Loucy (cell line): ENCODE measurements at regions not wholly inside any gene's neighbourhood (a gene's known extent, or its start where the extent isn't known, plus 50 kb on each side); places are given as distances from the start of the nearest gene placed in this dataset.

Source experiments
- H2AFZ ChIP-seq: fragments of 200-600 bp; sonication (generic); 2 replicates; pipeline ENCODE4 v1.6.0; 2016; ENCODE audit warnings: antibody characterized with exemption, mild to moderate bottlenecking, low read length, moderate library complexity
- H3F3A ChIP-seq: fragments of 200-600 bp; 2 replicates; pipeline ENCODE4 v1.6.0; 2016; ENCODE audit warnings: antibody characterized with exemption, low read depth, mild to moderate bottlenecking
- H3K27me3 ChIP-seq: fragments of 200-600 bp; sonication (generic); 2 replicates; pipeline ENCODE4 v1.6.1; 2014; ENCODE audit warnings: low read length, mild to moderate bottlenecking; ENCODE audit not compliant: insufficient read depth, poor library complexity, severe bottlenecking
- H3K36me3 ChIP-seq: fragments of 200-600 bp; sonication (generic); 2 replicates; pipeline ENCODE4 v1.6.1; 2016; ENCODE audit warnings: low read length; ENCODE audit not compliant: insufficient read depth
- H3K4me1 ChIP-seq: fragments of 200-600 bp; sonication (generic); 2 replicates; pipeline ENCODE4 v1.5.1; 2014; ENCODE audit warnings: low read length, mild to moderate bottlenecking; ENCODE audit not compliant: insufficient read depth, poor library complexity, severe bottlenecking
- H3K4me2 ChIP-seq: fragments of 200-600 bp; sonication (generic); 2 replicates; pipeline ENCODE4 v1.6.0; 2014; ENCODE audit warnings: antibody characterized with exemption, low read length, low read depth, mild to moderate bottlenecking; ENCODE audit not compliant: poor library complexity, severe bottlenecking
- H3K4me3 ChIP-seq: fragments of 200-600 bp; sonication (generic); 2 replicates; pipeline ENCODE4 v1.5.1; 2014; ENCODE audit warnings: low read length, mild to moderate bottlenecking, mixed read lengths; ENCODE audit not compliant: poor library complexity, severe bottlenecking
- H3K79me2 ChIP-seq: fragments of 200-600 bp; sonication (generic); 2 replicates; pipeline ENCODE4 v1.6.1; 2014; ENCODE audit warnings: low read length; ENCODE audit not compliant: insufficient read depth
- H3K9ac ChIP-seq: fragments of 200-600 bp; sonication (generic); 2 replicates; pipeline ENCODE4 v1.6.0; 2014; ENCODE audit warnings: mild to moderate bottlenecking, low read depth, low read length, moderate library complexity; ENCODE audit not compliant: poor library complexity, severe bottlenecking
- H3K9me2 ChIP-seq: fragments of 200-600 bp; sonication (generic); replicated peaks from 2 replicates; pipeline ENCODE4 v1.6.1; 2016; ENCODE audit warnings: low read depth, low read length, mixed read lengths
- H3K9me3 ChIP-seq: fragments of 200-600 bp; sonication (generic); 2 replicates; pipeline ENCODE4 v1.6.1; 2014; ENCODE audit warnings: mild to moderate bottlenecking, antibody characterized with exemption, low read length, low read depth; ENCODE audit not compliant: insufficient read depth
- H4K20me1 ChIP-seq: fragments of 200-600 bp; sonication (generic); 2 replicates; pipeline ENCODE4 v1.6.0; 2014; ENCODE audit warnings: antibody characterized with exemption, low read length, mild to moderate bottlenecking; ENCODE audit not compliant: insufficient read depth, poor library complexity, severe bottlenecking
- EZH2phosphoT487 ChIP-seq: fragments of 200-600 bp; IDR thresholded peaks from 2 replicates; pipeline ENCODE4 v1.6.1; 2018; ENCODE audit warnings: antibody characterized with exemption, mild to moderate bottlenecking, moderate library complexity, borderline replicate concordance
- TF ChIP-seq, protein P1 (sequence below): fragments of 200-600 bp; sonication (generic); conservative IDR thresholded peaks from 2 replicates; pipeline ENCODE4 v1.5.1; 2014; ENCODE audit warnings: mild to moderate bottlenecking, antibody characterized with exemption, low read length

DNA sequence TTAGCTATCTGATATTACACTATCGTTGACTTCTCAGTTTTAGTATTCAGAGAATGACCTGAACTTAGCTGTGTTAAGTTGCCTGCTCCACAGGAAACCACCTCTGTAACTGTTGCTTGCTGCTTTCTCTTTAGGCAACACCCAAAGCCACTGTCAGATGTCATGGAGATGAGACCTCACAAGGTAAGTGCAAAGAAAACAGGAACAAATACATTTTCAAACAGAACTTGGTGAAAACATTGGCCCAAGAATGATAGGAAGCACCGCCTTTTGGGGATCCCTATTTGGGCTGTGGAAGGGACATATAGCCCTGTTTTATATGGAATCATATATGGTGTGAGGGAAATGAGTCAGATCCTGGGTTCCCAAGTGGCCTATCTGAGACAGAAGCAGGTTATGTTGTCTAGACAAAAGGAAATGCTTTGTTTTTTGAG is 143.4 kb downstream of the UBE2E3 start:
- H3K4me2 ChIP-seq: peak overlapping the region; percentile 92
- H3K4me3 ChIP-seq: peak overlapping the region; percentile 72
- TF ChIP-seq EZH2phosphoT487: no peak
- TF ChIP-seq, protein P1, sequence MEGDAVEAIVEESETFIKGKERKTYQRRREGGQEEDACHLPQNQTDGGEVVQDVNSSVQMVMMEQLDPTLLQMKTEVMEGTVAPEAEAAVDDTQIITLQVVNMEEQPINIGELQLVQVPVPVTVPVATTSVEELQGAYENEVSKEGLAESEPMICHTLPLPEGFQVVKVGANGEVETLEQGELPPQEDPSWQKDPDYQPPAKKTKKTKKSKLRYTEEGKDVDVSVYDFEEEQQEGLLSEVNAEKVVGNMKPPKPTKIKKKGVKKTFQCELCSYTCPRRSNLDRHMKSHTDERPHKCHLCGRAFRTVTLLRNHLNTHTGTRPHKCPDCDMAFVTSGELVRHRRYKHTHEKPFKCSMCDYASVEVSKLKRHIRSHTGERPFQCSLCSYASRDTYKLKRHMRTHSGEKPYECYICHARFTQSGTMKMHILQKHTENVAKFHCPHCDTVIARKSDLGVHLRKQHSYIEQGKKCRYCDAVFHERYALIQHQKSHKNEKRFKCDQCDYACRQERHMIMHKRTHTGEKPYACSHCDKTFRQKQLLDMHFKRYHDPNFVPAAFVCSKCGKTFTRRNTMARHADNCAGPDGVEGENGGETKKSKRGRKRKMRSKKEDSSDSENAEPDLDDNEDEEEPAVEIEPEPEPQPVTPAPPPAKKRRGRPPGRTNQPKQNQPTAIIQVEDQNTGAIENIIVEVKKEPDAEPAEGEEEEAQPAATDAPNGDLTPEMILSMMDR: no peak
- H3F3A ChIP-seq: peaks cover 3% of the 10 kb centered on the region; the same call in 1 of the 2 replicates
- H2AFZ ChIP-seq: peak overlapping the region; percentile 10; the same call in 1 of the 2 replicates
- peaks cover 44% of the 10 kb centered on the region for H3K79me2 ChIP-seq
- no peaks in the 10 kb centered on the region for H3K9me3 ChIP-seq
- H3K9ac ChIP-seq: peak overlapping the region; percentile 73
- H3K4me1 ChIP-seq: peaks cover 70% of the 10 kb centered on the region
- no peaks in the 10 kb centered on the region for H3K9me2 ChIP-seq
- H3K36me3 ChIP-seq: no peaks in the 10 kb centered on the region
- no peaks in the 10 kb centered on the region for H4K20me1 ChIP-seq
- no peaks in the 10 kb centered on the region for H3K27me3 ChIP-seq

DNA sequence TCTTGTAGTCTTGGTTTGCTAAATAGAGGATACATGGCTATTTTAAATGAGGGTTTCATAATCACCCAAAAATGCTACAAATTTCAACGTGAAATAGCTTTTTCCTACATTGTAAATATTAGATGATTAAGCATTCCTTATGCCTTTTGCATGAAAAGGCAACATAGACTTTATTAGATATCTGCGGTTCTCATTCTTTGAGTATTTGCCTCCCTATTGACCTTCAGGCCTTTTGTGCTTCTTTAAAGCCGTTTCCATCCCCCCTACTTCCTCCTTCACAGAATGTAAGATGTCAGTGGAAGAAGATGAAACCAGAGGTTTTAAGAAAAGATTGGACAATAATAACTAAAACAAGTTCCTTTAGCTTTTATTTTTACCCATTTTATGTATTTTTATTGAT is 144.1 kb downstream of the UBE2E3 start:
- peak overlapping the region; percentile 92 for H3K4me2 ChIP-seq
- H3K27me3 ChIP-seq: no peaks in the 10 kb centered on the region
- no peaks in the 10 kb centered on the region for H3K9me2 ChIP-seq
- peaks cover 3% of the 10 kb centered on the region; the same call in 1 of the 2 replicates for H3F3A ChIP-seq
- no peaks in the 10 kb centered on the region for H3K36me3 ChIP-seq
- no peaks in the 10 kb centered on the region for H3K9me3 ChIP-seq
- no peak overlapping the region for H2AFZ ChIP-seq
- H4K20me1 ChIP-seq: no peaks in the 10 kb centered on the region
- H3K79me2 ChIP-seq: peaks cover 46% of the 10 kb centered on the region
- peak overlapping the region; percentile 73 for H3K9ac ChIP-seq
- peak overlapping the region; percentile 72 for H3K4me3 ChIP-seq
- peaks cover 73% of the 10 kb centered on the region for H3K4me1 ChIP-seq
- no peak for TF ChIP-seq EZH2phosphoT487
- TF ChIP-seq, protein P1: no peak

DNA sequence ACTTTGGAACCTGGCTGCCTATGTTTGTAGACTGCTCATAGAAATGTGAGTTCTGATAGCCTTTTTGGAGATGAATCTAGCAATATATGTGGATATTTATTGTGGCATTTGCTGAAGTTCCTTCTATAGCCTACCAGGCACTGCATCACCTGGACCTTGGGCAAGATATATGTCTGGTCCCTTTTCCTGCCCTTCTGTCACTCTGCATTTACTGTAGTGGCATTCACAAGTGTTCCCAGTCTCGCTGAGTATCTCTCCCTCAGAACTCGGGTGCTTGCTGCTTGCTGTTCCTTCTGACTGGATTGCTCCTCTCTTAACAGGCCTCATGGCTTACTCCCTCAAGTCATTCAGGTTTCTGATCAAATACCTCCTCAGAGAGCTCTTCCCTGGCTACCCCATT is 145.0 kb downstream of the UBE2E3 start:
- Histone ChIP-seq H3K9me3 (no peaks in the 10 kb centered on the region), H3K9ac (peak overlapping the region; percentile 73), H3K36me3 (no peaks in the 10 kb centered on the region), H3K4me2 (peak overlapping the region; percentile 92), H3F3A (peaks cover 3% of the 10 kb centered on the region; the same call in 1 of the 2 replicates), H4K20me1 (no peaks in the 10 kb centered on the region), H3K9me2 (no peaks in the 10 kb centered on the region), H2AFZ (no peak overlapping the region), H3K79me2 (peaks cover 50% of the 10 kb centered on the region), H3K4me3 (peak overlapping the region; percentile 72), H3K27me3 (no peaks in the 10 kb centered on the region), H3K4me1 (peaks cover 77% of the 10 kb centered on the region)
- TF ChIP-seq EZH2phosphoT487: no peak
- TF ChIP-seq, protein P1: no peak
